Activated naive CD4-positive, alpha-beta T cell treated with anti-CD3 and anti-CD28 coated beads for 36 hours (primary cell): ENCODE measurements at regions not wholly inside any gene's neighbourhood (a gene's known extent, or its start where the extent isn't known, plus 50 kb on each side); places are given as distances from the start of the nearest gene placed in this dataset.
"Not testable (repeated sequence)": the region's sequence is repeated elsewhere in the genome, so short reads cannot be mapped to it uniquely, and the experiment has no call there.

ENCODE experiments used
- CTCF ChIA-PET: fragments of 350-600 bp; sonication (Branson Sonifier 250); formaldehyde crosslinking; loops from one replicate; lab custom pipeline; 2021; ENCODE audit warnings: antibody characterized with exemption; lab: Charles Lee
- DNase-seq: peaks from one replicate; pipeline ENCODE4 v3.0.0-alpha.2; 2020
- H3K27ac Mint-ChIP-seq: one replicate; pipeline ENCODE4 v1.8.0; 2021; ENCODE audit warnings: mild to moderate bottlenecking, mixed read lengths
- H3K27me3 Mint-ChIP-seq: one replicate; pipeline ENCODE4 v1.8.0; 2021; ENCODE audit warnings: low read depth, mixed read lengths
- H3K36me3 Mint-ChIP-seq: one replicate; pipeline ENCODE4 v1.8.0; 2021; ENCODE audit warnings: low read depth, mixed read lengths
- H3K4me1 Mint-ChIP-seq: one replicate; pipeline ENCODE4 v1.8.0; 2021; ENCODE audit warnings: low read depth, mixed read lengths
- H3K4me3 Mint-ChIP-seq: one replicate; pipeline ENCODE4 v1.8.0; 2021; ENCODE audit warnings: mild to moderate bottlenecking, moderate library complexity, mixed read lengths
- H3K9me3 Mint-ChIP-seq: one replicate; pipeline ENCODE4 v1.8.0; 2021; ENCODE audit warnings: mixed read lengths
- intact Hi-C: fragments of 100-400 bp; cut with micrococcal nuclease; formaldehyde crosslinking; loops from one replicate; pipeline ENCODE4 v1.15.1; 2023

GRCh38 chr9:30997291-30997690, 1387.2 kb upstream of the ACO1 start:
- H3K27me3 Mint-ChIP-seq: no peaks in the 10 kb centered on the region
- H3K27ac Mint-ChIP-seq: no peak overlapping the region
- no peak for DNase-seq
- peaks cover 2% of the 10 kb centered on the region for H3K9me3 Mint-ChIP-seq
- H3K36me3 Mint-ChIP-seq: no peaks in the 10 kb centered on the region
- H3K4me3 Mint-ChIP-seq: no peak overlapping the region
- H3K4me1 Mint-ChIP-seq: no peaks in the 10 kb centered on the region
- CTCF ChIA-PET: no interaction called here
- intact Hi-C loops: no loop called here

GRCh38 chr9:31005086-31005665, 1379.3 kb upstream of the ACO1 start:
- Mint-ChIP-seq H3K4me3 (no peak overlapping the region), H3K27me3 (peaks cover 6% of the 10 kb centered on the region), H3K27ac (no peak overlapping the region), H3K36me3 (no peaks in the 10 kb centered on the region), H3K9me3 (peaks cover 4% of the 10 kb centered on the region), H3K4me1 (no peaks in the 10 kb centered on the region)
- intact Hi-C loops: no loop called here
- CTCF ChIA-PET: no interaction called here
- no peak for DNase-seq

- Mint-ChIP-seq H3K27ac (no peak overlapping the region), H3K9me3 (no peaks in the 10 kb centered on the region), H3K4me1 (no peaks in the 10 kb centered on the region), H3K4me3 (no peak overlapping the region), H3K36me3 (no peaks in the 10 kb centered on the region), H3K27me3 (no peaks in the 10 kb centered on the region)
- intact Hi-C loops: no loop called here
- no peak for DNase-seq
- CTCF ChIA-PET: no interaction called here
Observed at GRCh38 chr9:31013371-31013770, 1371.1 kb upstream of the ACO1 start.

GRCh38 chr9:31023847-31024246, 1360.6 kb upstream of the ACO1 start:
- CTCF ChIA-PET: no interaction called here
- intact Hi-C loops: no loop called here
- no peaks in the 10 kb centered on the region for H3K9me3 Mint-ChIP-seq
- no peak overlapping the region for H3K27ac Mint-ChIP-seq
- H3K36me3 Mint-ChIP-seq: no peaks in the 10 kb centered on the region
- H3K4me1 Mint-ChIP-seq: no peaks in the 10 kb centered on the region
- DNase-seq: no peak
- H3K27me3 Mint-ChIP-seq: no peaks in the 10 kb centered on the region
- no peak overlapping the region for H3K4me3 Mint-ChIP-seq

GRCh38 chr9:31027678-31028077, 1356.8 kb upstream of the ACO1 start:
- no peaks in the 10 kb centered on the region for H3K27me3 Mint-ChIP-seq
- CTCF ChIA-PET: no interaction called here
- H3K36me3 Mint-ChIP-seq: no peaks in the 10 kb centered on the region
- intact Hi-C loops: no loop called here
- no peak overlapping the region for H3K4me3 Mint-ChIP-seq
- no peak for DNase-seq
- no peak overlapping the region for H3K27ac Mint-ChIP-seq
- H3K9me3 Mint-ChIP-seq: no peaks in the 10 kb centered on the region
- peaks cover 11% of the 10 kb centered on the region for H3K4me1 Mint-ChIP-seq

DNA sequence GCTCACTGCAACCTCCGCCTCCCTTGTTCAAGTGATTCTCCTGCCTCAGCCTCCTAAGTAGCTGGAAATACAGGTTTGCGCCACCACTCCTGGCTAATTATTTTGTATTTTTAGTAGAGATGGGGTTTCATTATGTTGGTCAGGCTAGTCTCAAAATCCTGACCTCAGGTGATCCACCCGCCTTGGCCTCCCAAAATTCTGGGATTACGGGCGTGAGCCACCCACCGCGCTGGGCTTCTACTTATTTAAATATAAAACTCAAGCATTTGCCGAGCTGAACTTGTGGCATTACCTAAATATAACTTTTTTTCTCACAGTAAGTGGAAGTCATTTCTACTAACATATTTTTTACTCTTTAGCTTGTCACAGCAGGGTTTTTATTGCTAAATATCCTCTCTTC, 1356.3 kb upstream of the ACO1 start:
- H3K27me3 Mint-ChIP-seq: no peaks in the 10 kb centered on the region
- CTCF ChIA-PET: interaction anchor here (0.6 kb wide), 1 partner anchor 788 kb away, joined by 5 read pairs; no protein-coding TSS in a partner anchor
- H3K4me1 Mint-ChIP-seq: peaks cover 11% of the 10 kb centered on the region
- intact Hi-C loops: no loop called here
- H3K4me3 Mint-ChIP-seq: no peak overlapping the region
- H3K36me3 Mint-ChIP-seq: no peaks in the 10 kb centered on the region
- H3K27ac Mint-ChIP-seq: no peak overlapping the region
- DNase-seq: no peak
- H3K9me3 Mint-ChIP-seq: no peaks in the 10 kb centered on the region

- no peak for DNase-seq
- intact Hi-C loops: no loop called here
- H3K27ac Mint-ChIP-seq: no peak overlapping the region
- H3K4me1 Mint-ChIP-seq: peaks cover 11% of the 10 kb centered on the region
- no peaks in the 10 kb centered on the region for H3K36me3 Mint-ChIP-seq
- CTCF ChIA-PET: interaction anchor here (0.6 to 1.0 kb wide), 2 partner anchors 56 to 180 kb away, joined by 3 read pairs; no protein-coding TSS in a partner anchor
- H3K27me3 Mint-ChIP-seq: no peaks in the 10 kb centered on the region
- no peaks in the 10 kb centered on the region for H3K9me3 Mint-ChIP-seq
- H3K4me3 Mint-ChIP-seq: no peak overlapping the region
Observed at GRCh38 chr9:31030741-31031202, 1353.7 kb upstream of the ACO1 start.

DNA sequence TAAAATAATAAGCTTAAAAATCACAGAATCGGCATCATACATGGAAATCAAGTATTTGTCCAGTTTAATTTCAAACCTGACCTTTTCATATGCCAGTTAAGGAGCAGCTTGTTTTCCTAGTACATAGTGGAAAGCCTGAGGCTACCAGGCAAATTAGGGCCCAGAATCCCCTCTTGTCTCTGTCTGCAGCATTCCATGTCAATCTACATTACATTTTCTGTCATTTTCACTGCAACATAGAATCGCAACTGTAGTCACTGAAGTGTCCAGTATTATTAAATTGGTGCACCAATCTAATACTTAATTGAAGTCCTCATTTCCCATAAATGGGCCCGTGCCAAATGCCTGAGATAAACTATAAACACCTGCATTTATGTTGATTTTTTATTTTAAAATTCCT, 1352.2 kb upstream of the ACO1 start:
- intact Hi-C loops: no loop called here
- no peak overlapping the region for H3K27ac Mint-ChIP-seq
- no peaks in the 10 kb centered on the region for H3K27me3 Mint-ChIP-seq
- CTCF ChIA-PET: no interaction called here
- no peaks in the 10 kb centered on the region for H3K36me3 Mint-ChIP-seq
- no peaks in the 10 kb centered on the region for H3K9me3 Mint-ChIP-seq
- H3K4me1 Mint-ChIP-seq: peaks cover 11% of the 10 kb centered on the region
- no peak for DNase-seq
- H3K4me3 Mint-ChIP-seq: no peak overlapping the region

DNA sequence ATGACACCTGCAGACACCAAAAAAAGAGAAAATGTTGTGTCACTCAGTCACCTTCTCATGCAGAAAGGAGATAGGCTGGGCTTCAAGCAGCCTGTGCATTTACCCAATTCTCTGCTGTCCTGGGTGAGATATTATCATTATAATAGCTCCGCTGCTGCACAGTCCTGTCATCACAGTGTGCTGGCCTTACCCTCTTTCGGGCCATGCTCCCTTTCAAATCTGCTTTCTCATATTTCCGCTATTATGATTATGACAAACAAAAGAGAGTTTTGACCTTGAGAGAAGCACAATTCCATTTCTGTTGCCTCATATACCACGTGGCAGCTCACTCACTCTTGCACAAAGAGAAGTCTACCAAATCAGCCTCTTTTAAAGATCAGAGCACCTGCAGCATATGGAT, 1350.1 kb upstream of the ACO1 start:
- intact Hi-C loops: no loop called here
- H3K36me3 Mint-ChIP-seq: no peaks in the 10 kb centered on the region
- no peak for DNase-seq
- CTCF ChIA-PET: no interaction called here
- peaks cover 11% of the 10 kb centered on the region for H3K4me1 Mint-ChIP-seq
- H3K9me3 Mint-ChIP-seq: no peaks in the 10 kb centered on the region
- no peak overlapping the region for H3K27ac Mint-ChIP-seq
- no peak overlapping the region for H3K4me3 Mint-ChIP-seq
- H3K27me3 Mint-ChIP-seq: no peaks in the 10 kb centered on the region

- CTCF ChIA-PET: no interaction called here
- no peak for DNase-seq
- H3K9me3 Mint-ChIP-seq: no peaks in the 10 kb centered on the region
- no peaks in the 10 kb centered on the region for H3K4me1 Mint-ChIP-seq
- H3K4me3 Mint-ChIP-seq: no peak overlapping the region
- H3K27ac Mint-ChIP-seq: no peak overlapping the region
- intact Hi-C loops: no loop called here
- no peaks in the 10 kb centered on the region for H3K36me3 Mint-ChIP-seq
- no peaks in the 10 kb centered on the region for H3K27me3 Mint-ChIP-seq
Observed at GRCh38 chr9:31040564-31040963, 1343.9 kb upstream of the ACO1 start.

- H3K9me3 Mint-ChIP-seq: no peaks in the 10 kb centered on the region
- peaks cover 4% of the 10 kb centered on the region for H3K27me3 Mint-ChIP-seq
- no peak for DNase-seq
- CTCF ChIA-PET: no interaction called here
- intact Hi-C loops: no loop called here
- no peak overlapping the region for H3K27ac Mint-ChIP-seq
- no peak overlapping the region for H3K4me3 Mint-ChIP-seq
- H3K4me1 Mint-ChIP-seq: no peaks in the 10 kb centered on the region
- H3K36me3 Mint-ChIP-seq: no peaks in the 10 kb centered on the region
Observed at GRCh38 chr9:31045810-31046209, 1338.6 kb upstream of the ACO1 start.

GRCh38 chr9:31061592-31061991, 1322.9 kb upstream of the ACO1 start:
- intact Hi-C loops, H3K27ac Mint-ChIP-seq, H3K4me1 Mint-ChIP-seq, H3K4me3 Mint-ChIP-seq, H3K36me3 Mint-ChIP-seq, DNase-seq, H3K9me3 Mint-ChIP-seq, H3K27me3 Mint-ChIP-seq, CTCF ChIA-PET: not testable (repeated sequence)

- intact Hi-C loops: no loop called here
- no peak overlapping the region for H3K4me3 Mint-ChIP-seq
- CTCF ChIA-PET: no interaction called here
- H3K4me1 Mint-ChIP-seq: no peaks in the 10 kb centered on the region
- H3K36me3 Mint-ChIP-seq: peaks cover 2% of the 10 kb centered on the region
- H3K9me3 Mint-ChIP-seq: no peaks in the 10 kb centered on the region
- DNase-seq: no peak
- H3K27ac Mint-ChIP-seq: no peak overlapping the region
- H3K27me3 Mint-ChIP-seq: no peaks in the 10 kb centered on the region
Observed at GRCh38 chr9:31065691-31066090, 1318.8 kb upstream of the ACO1 start.
